ENCODE measurements at regions not wholly inside any gene's neighbourhood (a gene's known extent, or its start where the extent isn't known, plus 50 kb on each side); places are given as distances from the start of the nearest gene placed in this dataset.

- no peak for DNase-seq (ENCODE audit: low read depth, low spot score)
Measured at GRCh38 chr2:234768608-234769196, 183.1 kb upstream of the SH3BP4 start.

- DNase-seq (ENCODE audit: low read depth, low spot score), result no peak
Measured at GRCh38 chr2:234765279-234765678, 186.5 kb upstream of the SH3BP4 start.

- no peak for DNase-seq (ENCODE audit: low read depth, low spot score)
Measured at GRCh38 chr2:234764372-234764771, 187.4 kb upstream of the SH3BP4 start.

- DNase-seq (ENCODE audit: low read depth, low spot score), result peak; percentile 55
Measured at GRCh38 chr2:234763002-234763873, 188.6 kb upstream of the SH3BP4 start.

GRCh38 chr2:234761910-234762309 is 189.9 kb upstream of the SH3BP4 start:
- DNase-seq (ENCODE audit: low read depth, low spot score), result no peak

- DNase-seq (ENCODE audit: low read depth, low spot score), result peak; percentile 60
Measured at GRCh38 chr2:234754126-234754525, 197.7 kb upstream of the SH3BP4 start.

- DNase-seq (ENCODE audit: low read depth, low spot score), result no peak
Measured at GRCh38 chr2:234753701-234754100, 198.1 kb upstream of the SH3BP4 start.

GRCh38 chr2:234752966-234753365 is 198.9 kb upstream of the SH3BP4 start:
- DNase-seq (ENCODE audit: low read depth, low spot score), result no peak

GRCh38 chr2:234751275-234751973 is 200.4 kb upstream of the SH3BP4 start:
- DNase-seq (ENCODE audit: low read depth, low spot score), result peak; percentile 60

- no peak for DNase-seq (ENCODE audit: low read depth, low spot score)
Measured at GRCh38 chr2:234747833-234748559, 203.8 kb upstream of the SH3BP4 start.

GRCh38 chr2:234747032-234747431 is 204.8 kb upstream of the SH3BP4 start:
- no peak for DNase-seq (ENCODE audit: low read depth, low spot score)

GRCh38 chr2:234745347-234745746 is 206.5 kb upstream of the SH3BP4 start:
- no peak for DNase-seq (ENCODE audit: low read depth, low spot score)

GRCh38 chr2:234741976-234742375 is 209.8 kb upstream of the SH3BP4 start:
- no peak for DNase-seq (ENCODE audit: low read depth, low spot score)

GRCh38 chr2:234739061-234739460 is 212.8 kb upstream of the SH3BP4 start:
- no peak for DNase-seq (ENCODE audit: low read depth, low spot score)

- DNase-seq (ENCODE audit: low read depth, low spot score), result no peak
Measured at GRCh38 chr2:234735829-234736228, 216.0 kb upstream of the SH3BP4 start.

GRCh38 chr2:234733795-234734600 is 217.8 kb upstream of the SH3BP4 start:
- DNase-seq (ENCODE audit: low read depth, low spot score), result no peak

GRCh38 chr2:234733093-234733489 is 218.7 kb upstream of the SH3BP4 start:
- DNase-seq (ENCODE audit: low read depth, low spot score), result no peak

- no peak for DNase-seq (ENCODE audit: low read depth, low spot score)
Measured at GRCh38 chr2:234732404-234733092, 219.3 kb upstream of the SH3BP4 start.

GRCh38 chr2:234731236-234731635 is 220.6 kb upstream of the SH3BP4 start:
- no peak for DNase-seq (ENCODE audit: low read depth, low spot score)

GRCh38 chr2:234730066-234730640 is 221.7 kb upstream of the SH3BP4 start:
- DNase-seq (ENCODE audit: low read depth, low spot score), result peak; percentile 18
